Hepatocyte (in vitro differentiated cells): ENCODE measurements at regions not wholly inside any gene's neighbourhood (a gene's known extent, or its start where the extent isn't known, plus 50 kb on each side); places are given as distances from the start of the nearest gene placed in this dataset.

Experiments used
- DNase-seq: peaks from one replicate; pipeline ENCODE4 v3.0.0-alpha.2; 2016; ENCODE audit warnings: low spot score
- H2AFZ ChIP-seq: fragments of 200-600 bp; sonication (generic); 2 replicates; pipeline ENCODE4 v1.6.0; 2016; ENCODE audit warnings: antibody characterized with exemption, mild to moderate bottlenecking
- H3K27ac ChIP-seq: fragments of 200-600 bp; sonication (generic); 2 replicates; pipeline ENCODE4 v1.5.1; 2016; ENCODE audit warnings: mild to moderate bottlenecking
- H3K27me3 ChIP-seq: fragments of 200-600 bp; sonication (generic); 2 replicates; pipeline ENCODE4 v1.6.1; 2016
- H3K36me3 ChIP-seq: fragments of 200-600 bp; sonication (generic); replicated peaks from 2 replicates; pipeline ENCODE4 v1.5.1; 2016; ENCODE audit warnings: low read depth; ENCODE audit not compliant: insufficient read depth
- H3K4me1 ChIP-seq: fragments of 200-600 bp; sonication (generic); 2 replicates; pipeline ENCODE4 v1.5.1; 2016; ENCODE audit warnings: mild to moderate bottlenecking, moderate library complexity; ENCODE audit not compliant: insufficient read depth
- H3K4me2 ChIP-seq: fragments of 200-600 bp; sonication (generic); 2 replicates; pipeline ENCODE4 v1.6.0; 2016
- H3K4me3 ChIP-seq: fragments of 200-600 bp; sonication (generic); 2 replicates; pipeline ENCODE4 v1.5.1; 2016; ENCODE audit warnings: mild to moderate bottlenecking
- H3K79me2 ChIP-seq: fragments of 200-600 bp; sonication (generic); 2 replicates; pipeline ENCODE4 v1.6.0; 2017; ENCODE audit warnings: mild to moderate bottlenecking
- H3K9me2 ChIP-seq: fragments of 200-600 bp; sonication (generic); replicated peaks from 2 replicates; pipeline ENCODE4 v1.6.0; 2017; ENCODE audit warnings: mild to moderate bottlenecking; ENCODE audit not compliant: insufficient read depth
- H3K9me3 ChIP-seq: fragments of 200-600 bp; sonication (generic); 2 replicates; pipeline ENCODE4 v1.5.1; 2016; ENCODE audit warnings: low read depth, mild to moderate bottlenecking
- H4K20me1 ChIP-seq: fragments of 200-600 bp; sonication (generic); 2 replicates; pipeline ENCODE4 v1.6.0; 2016; ENCODE audit warnings: mild to moderate bottlenecking; ENCODE audit not compliant: insufficient read depth, poor library complexity, severe bottlenecking
- CTCF ChIP-seq: fragments of 200-600 bp; sonication (generic); IDR thresholded peaks from 2 replicates; pipeline ENCODE4 v1.5.1; 2016; ENCODE audit warnings: antibody characterized with exemption, mild to moderate bottlenecking; ENCODE audit not compliant: poor library complexity
- EZH2 ChIP-seq: fragments of 200-600 bp; sonication (generic); IDR thresholded peaks from 2 replicates; pipeline ENCODE4 v1.6.1; 2016; ENCODE audit warnings: antibody characterized with exemption, mild to moderate bottlenecking, borderline replicate concordance
- EZH2phosphoT487 ChIP-seq: fragments of 200-600 bp; sonication (generic); IDR thresholded peaks from one replicate; pipeline ENCODE4 v1.6.1; 2018; ENCODE audit warnings: antibody characterized with exemption, mild to moderate bottlenecking, low read depth, moderate library complexity; ENCODE audit not compliant: unreplicated experiment, severe bottlenecking
- WGBS: methylation state at CpG from one replicate; pipeline ENCODE4 v1.1.6; 2016; ENCODE audit warnings: low lambda C conversion rate; ENCODE audit errors: missing lambda C conversion rate; 5-methylcytosine and 5-hydroxymethylcytosine counted together

- H3K4me3 ChIP-seq = no peak overlapping the region
- no peaks in the 10 kb centered on the region for H3K9me3 ChIP-seq
- H3K27ac ChIP-seq = no peak overlapping the region
- no peaks in the 10 kb centered on the region for H3K36me3 ChIP-seq
- WGBS = 0% methylated on average over 1 of the region's 1 CpG
- no peaks in the 10 kb centered on the region for H3K79me2 ChIP-seq
- H3K9me2 ChIP-seq = no peaks in the 10 kb centered on the region
- TF ChIP-seq EZH2phosphoT487 (no peak), CTCF (no peak), EZH2 (no peak)
- H3K4me1 ChIP-seq = no peaks in the 10 kb centered on the region
- H3K27me3 ChIP-seq = no peaks in the 10 kb centered on the region
- H4K20me1 ChIP-seq = no peaks in the 10 kb centered on the region
- no peak overlapping the region for H2AFZ ChIP-seq
- no peak for DNase-seq
- no peak overlapping the region for H3K4me2 ChIP-seq
Observed at GRCh38 chr2:36074008-36074407, 281.6 kb upstream of the CRIM1 start.

GRCh38 chr2:36071698-36072097 lies 283.9 kb upstream of the CRIM1 start:
- 94% methylated on average over 1 of the region's 1 CpG for WGBS
- no peak for DNase-seq

GRCh38 chr2:36069074-36069473 lies 286.5 kb upstream of the CRIM1 start:
- no peaks in the 10 kb centered on the region for H3K79me2 ChIP-seq
- no peaks in the 10 kb centered on the region for H3K27me3 ChIP-seq
- 84% methylated on average over 3 of the region's 3 CpGs for WGBS
- DNase-seq = no peak
- H3K9me3 ChIP-seq = no peaks in the 10 kb centered on the region
- H3K4me3 ChIP-seq = no peak overlapping the region
- TF ChIP-seq EZH2phosphoT487 (no peak), CTCF (no peak), EZH2 (no peak)
- no peaks in the 10 kb centered on the region for H3K36me3 ChIP-seq
- H4K20me1 ChIP-seq = no peaks in the 10 kb centered on the region
- no peaks in the 10 kb centered on the region for H3K9me2 ChIP-seq
- H3K27ac ChIP-seq = no peak overlapping the region
- H2AFZ ChIP-seq = no peak overlapping the region
- H3K4me2 ChIP-seq = no peak overlapping the region
- no peaks in the 10 kb centered on the region for H3K4me1 ChIP-seq

More at GRCh38 chr2:36071698-36072097, 283.9 kb upstream of the CRIM1 start:
- Histone ChIP-seq H3K4me3 (no peak overlapping the region), H3K9me2 (no peaks in the 10 kb centered on the region), H3K9me3 (no peaks in the 10 kb centered on the region), H2AFZ (no peak overlapping the region), H3K36me3 (no peaks in the 10 kb centered on the region), H3K4me2 (no peak overlapping the region), H3K27ac (no peak overlapping the region), H4K20me1 (no peaks in the 10 kb centered on the region), H3K27me3 (no peaks in the 10 kb centered on the region), H3K4me1 (no peaks in the 10 kb centered on the region), H3K79me2 (no peaks in the 10 kb centered on the region)
- no peak for TF ChIP-seq EZH2
- no peak for TF ChIP-seq CTCF
- no peak for TF ChIP-seq EZH2phosphoT487

GRCh38 chr2:36068086-36068485 lies 287.5 kb upstream of the CRIM1 start:
- Histone ChIP-seq H4K20me1 (no peaks in the 10 kb centered on the region), H3K9me3 (no peaks in the 10 kb centered on the region), H3K36me3 (no peaks in the 10 kb centered on the region), H3K4me1 (no peaks in the 10 kb centered on the region), H3K79me2 (no peaks in the 10 kb centered on the region), H3K27me3 (no peaks in the 10 kb centered on the region), H2AFZ (no peak overlapping the region), H3K4me2 (no peak overlapping the region), H3K9me2 (no peaks in the 10 kb centered on the region), H3K27ac (no peak overlapping the region), H3K4me3 (no peak overlapping the region)
- TF ChIP-seq EZH2 (no peak), EZH2phosphoT487 (no peak), CTCF (no peak)
- DNase-seq = no peak
